Esophagus squamous epithelium (tissue), 4 donors: ENCODE measurements at regions not wholly inside any gene's neighbourhood (a gene's known extent, or its start where the extent isn't known, plus 50 kb on each side); places are given as distances from the start of the nearest gene placed in this dataset.

Experiments
- POLR2A ChIP-seq, 4 donors: fragments of 450-650 bp; IDR thresholded peaks; one replicate each; pipeline ENCODE4 v1.6.1; 2017; ENCODE audit warnings: antibody characterized with exemption in 4 of 4, mild to moderate bottlenecking in 4 of 4, moderate library complexity in 3 of 4
- TF ChIP-seq, protein P1 (sequence below), 6 experiments: fragments of 450-650 bp in 4 of 6; fragments of 200-600 bp in 2 of 6; sonication (generic) in 2 of 6; IDR thresholded peaks; one replicate each; pipeline ENCODE4 v1.5.1; 2016 to 2019; ENCODE audit warnings: antibody characterized with exemption in 6 of 6, mild to moderate bottlenecking in 4 of 6, moderate library complexity in 4 of 6

DNA sequence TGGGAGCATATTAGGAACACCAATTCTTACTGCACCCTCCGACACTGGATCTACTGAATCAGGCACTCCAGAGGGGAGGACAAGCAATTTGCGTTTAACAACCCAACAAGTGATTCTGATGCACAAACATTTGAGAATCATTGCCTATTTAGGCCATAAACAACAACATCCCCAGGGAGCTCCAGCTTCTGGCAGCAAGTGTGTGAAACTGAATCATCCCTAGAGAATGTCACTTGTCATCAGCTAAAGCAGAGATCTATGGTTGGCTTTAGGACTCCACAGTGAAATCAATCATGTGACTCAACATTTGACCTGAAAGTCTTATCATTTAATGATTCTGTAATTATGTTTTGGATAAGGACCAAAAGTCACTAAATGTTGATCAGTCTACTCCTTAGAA lies 505.0 kb upstream of the FLRT2 start:
- TF ChIP-seq, protein P1, sequence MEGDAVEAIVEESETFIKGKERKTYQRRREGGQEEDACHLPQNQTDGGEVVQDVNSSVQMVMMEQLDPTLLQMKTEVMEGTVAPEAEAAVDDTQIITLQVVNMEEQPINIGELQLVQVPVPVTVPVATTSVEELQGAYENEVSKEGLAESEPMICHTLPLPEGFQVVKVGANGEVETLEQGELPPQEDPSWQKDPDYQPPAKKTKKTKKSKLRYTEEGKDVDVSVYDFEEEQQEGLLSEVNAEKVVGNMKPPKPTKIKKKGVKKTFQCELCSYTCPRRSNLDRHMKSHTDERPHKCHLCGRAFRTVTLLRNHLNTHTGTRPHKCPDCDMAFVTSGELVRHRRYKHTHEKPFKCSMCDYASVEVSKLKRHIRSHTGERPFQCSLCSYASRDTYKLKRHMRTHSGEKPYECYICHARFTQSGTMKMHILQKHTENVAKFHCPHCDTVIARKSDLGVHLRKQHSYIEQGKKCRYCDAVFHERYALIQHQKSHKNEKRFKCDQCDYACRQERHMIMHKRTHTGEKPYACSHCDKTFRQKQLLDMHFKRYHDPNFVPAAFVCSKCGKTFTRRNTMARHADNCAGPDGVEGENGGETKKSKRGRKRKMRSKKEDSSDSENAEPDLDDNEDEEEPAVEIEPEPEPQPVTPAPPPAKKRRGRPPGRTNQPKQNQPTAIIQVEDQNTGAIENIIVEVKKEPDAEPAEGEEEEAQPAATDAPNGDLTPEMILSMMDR (IDR thresholded peaks at IDR 0.05) = no peak
- TF ChIP-seq POLR2A (IDR thresholded peaks at IDR 0.05) = no peak
